GM19438 (cell line): ENCODE measurements at regions not wholly inside any gene's neighbourhood (a gene's known extent, or its start where the extent isn't known, plus 50 kb on each side); places are given as distances from the start of the nearest gene placed in this dataset.

Experiments used
- ATAC-seq: cut with Tn5 transposase; IDR thresholded peaks from one replicate; pipeline ENCODE4 v1.9.1; 2021; ENCODE audit warnings: low read depth; ENCODE audit not compliant: unreplicated experiment

DNA sequence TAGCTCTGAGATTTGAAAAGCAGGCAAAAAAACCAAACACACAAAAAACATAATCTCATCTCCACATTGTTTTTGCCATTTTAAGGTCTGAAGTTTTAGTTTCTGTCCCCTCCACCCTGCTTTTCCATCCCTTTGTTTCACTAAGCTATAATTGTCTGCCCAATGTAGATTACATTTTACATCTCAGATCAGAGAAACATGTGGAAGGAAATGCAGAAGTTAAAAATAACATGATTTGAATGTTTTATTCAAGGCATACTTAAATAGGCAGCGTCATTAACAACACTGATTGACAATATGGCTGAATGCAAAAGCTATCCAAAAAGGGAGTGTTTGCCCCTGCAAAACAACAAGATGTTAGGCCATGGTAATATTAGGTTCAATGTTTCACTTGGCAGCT, 448.1 kb upstream of the ZNF385D start:
- ATAC-seq: no peak

DNA sequence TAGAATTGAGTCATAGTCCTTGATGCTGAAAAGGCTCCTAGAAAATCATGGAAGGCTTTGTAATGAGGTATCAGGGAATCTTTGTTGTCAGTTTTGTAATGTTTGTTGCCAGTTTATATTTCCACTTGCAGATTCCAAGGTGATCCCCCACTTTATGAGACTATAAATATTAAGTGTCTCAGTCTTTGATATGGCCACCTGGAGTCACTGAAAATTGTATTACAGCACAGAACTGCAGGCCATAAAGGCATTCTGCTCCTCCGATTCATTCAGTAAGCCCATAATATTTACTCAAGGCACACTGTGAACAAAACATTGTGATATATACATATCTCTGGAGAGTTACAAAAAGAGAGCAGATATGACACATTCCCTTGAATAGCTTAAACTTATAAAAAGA, 457.8 kb upstream of the ZNF385D start:
- no peak for ATAC-seq

- no peak for ATAC-seq
Observed at GRCh38 chr3:22209578-22209977, 458.6 kb upstream of the ZNF385D start.

DNA sequence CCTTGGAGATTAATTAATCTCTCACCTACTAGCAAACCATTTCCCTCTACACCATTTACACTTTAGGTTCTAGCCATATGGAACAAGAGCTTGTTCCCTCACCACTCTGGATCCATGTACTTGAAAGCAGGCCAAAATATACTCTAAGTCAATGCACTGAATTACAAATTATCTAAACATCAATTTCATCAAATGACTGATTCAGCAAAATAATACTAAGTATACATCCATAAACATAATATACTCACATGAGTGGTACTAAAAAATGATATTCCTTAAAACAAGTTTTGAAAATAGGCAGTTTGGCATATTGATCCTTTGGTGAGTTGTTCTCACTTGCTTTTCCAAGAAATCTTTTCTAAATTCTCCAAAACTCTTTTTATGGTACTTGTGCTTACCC, 459.7 kb upstream of the ZNF385D start:
- no peak for ATAC-seq

- no peak for ATAC-seq
Observed at GRCh38 chr3:22216601-22217000, 465.6 kb upstream of the ZNF385D start.

DNA sequence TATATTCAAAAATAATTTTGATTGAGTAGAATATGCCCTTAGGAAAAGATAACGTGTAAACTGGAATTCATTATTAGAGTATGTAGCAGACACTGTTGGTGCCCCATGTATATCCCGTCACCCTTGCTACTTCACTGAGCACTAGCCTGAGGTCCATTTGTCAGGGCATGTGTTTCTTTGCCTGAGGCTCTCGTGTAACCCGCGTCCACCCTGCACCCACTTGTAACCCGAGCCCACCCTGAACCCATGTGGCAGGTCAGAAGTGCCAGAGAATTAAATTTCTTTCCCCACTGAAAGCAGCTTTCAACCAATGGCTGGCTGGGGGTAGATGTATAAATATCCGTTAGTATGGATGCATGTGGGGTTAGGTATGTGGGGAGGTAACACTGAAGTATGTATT, 474.2 kb upstream of the ZNF385D start:
- ATAC-seq: no peak

- ATAC-seq: no peak
Observed at GRCh38 chr3:22228705-22229104, 477.7 kb upstream of the ZNF385D start.

DNA sequence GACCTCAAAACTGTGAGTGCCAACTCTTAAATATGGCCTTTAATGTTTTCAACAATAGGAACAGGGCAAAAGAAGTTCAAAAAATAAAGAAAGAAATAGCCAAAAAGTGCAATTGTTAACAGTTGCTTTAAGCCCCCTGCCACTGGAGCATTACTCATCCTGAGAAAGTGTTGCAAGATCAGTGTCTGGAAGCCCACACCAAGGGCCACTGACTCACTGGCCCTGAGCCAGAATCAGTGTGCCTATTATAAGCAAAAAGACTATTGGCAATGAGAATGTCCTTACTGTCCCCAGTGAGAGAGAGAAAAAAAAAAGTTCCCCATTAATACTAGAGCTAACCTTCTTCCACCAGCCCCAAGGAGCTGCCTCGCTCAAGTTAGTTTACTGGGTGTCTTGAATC, 480.1 kb upstream of the ZNF385D start:
- no peak for ATAC-seq

- ATAC-seq: peak; percentile 65
Observed at GRCh38 chr3:22236490-22237270, 485.7 kb upstream of the ZNF385D start.

DNA sequence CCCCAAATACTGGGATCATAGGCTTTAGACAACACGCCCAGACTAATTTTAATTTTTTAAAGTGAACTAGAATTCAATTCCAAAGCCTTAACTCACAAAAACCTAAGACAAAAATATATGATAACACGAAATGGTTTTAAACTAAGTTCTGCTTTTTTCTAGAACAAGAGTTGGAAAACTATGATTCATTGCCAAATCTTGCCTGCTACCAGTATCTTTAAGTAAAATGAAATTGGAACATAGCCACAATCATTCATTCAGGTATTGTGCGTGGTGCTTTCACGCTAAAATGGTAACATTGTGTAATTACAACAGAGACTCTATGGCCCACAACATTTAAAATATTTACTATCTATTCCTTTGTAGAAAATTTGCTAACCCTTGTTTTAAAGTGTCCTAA, 488.0 kb upstream of the ZNF385D start:
- ATAC-seq: no peak

- ATAC-seq: no peak
Observed at GRCh38 chr3:22241110-22241509, 490.1 kb upstream of the ZNF385D start.

GRCh38 chr3:22244761-22245521, 493.9 kb upstream of the ZNF385D start:
- no peak for ATAC-seq

GRCh38 chr3:22245811-22246583, 495.0 kb upstream of the ZNF385D start:
- no peak for ATAC-seq

GRCh38 chr3:22249658-22250057, 498.6 kb upstream of the ZNF385D start:
- no peak for ATAC-seq

DNA sequence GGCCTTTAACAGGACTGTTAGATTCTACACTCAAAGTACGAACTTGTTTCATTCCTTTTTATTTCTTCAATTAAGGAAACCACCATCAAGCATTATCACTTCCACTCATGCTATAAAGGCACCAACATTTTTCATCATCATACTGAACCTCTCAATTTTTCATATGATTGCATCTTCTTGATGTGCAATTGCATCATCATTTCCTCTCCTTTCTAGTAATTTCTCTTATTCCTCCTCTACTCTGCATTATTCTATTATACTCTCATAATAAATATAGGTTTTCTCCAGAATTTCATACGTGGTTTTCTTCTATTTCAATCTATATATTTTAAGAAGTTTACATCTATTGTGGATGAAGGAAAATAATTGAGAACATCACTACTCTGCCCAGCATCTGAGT, 506.2 kb upstream of the ZNF385D start:
- ATAC-seq: no peak

- ATAC-seq: no peak
Observed at GRCh38 chr3:22262386-22262785, 511.4 kb upstream of the ZNF385D start.

- no peak for ATAC-seq
Observed at GRCh38 chr3:22263042-22263441, 512.0 kb upstream of the ZNF385D start.

DNA sequence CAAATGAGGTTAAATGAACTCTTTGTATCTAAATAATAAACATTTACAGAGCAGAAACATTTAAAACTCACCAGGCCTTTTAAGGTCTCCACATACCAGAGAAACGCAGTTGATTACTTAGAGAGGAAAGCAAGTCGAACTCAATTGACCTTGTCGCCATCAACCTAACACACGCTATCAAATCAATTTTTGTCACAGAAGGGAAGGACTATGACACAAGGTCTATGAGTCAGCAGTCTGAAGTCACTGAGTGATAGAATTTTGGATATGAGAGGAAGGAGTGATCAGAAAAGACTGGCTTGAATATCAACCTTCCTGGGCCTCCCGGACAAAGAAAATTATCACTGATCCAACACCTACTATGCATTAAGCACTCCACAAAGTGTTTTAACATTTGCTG, 514.4 kb upstream of the ZNF385D start:
- ATAC-seq: no peak

DNA sequence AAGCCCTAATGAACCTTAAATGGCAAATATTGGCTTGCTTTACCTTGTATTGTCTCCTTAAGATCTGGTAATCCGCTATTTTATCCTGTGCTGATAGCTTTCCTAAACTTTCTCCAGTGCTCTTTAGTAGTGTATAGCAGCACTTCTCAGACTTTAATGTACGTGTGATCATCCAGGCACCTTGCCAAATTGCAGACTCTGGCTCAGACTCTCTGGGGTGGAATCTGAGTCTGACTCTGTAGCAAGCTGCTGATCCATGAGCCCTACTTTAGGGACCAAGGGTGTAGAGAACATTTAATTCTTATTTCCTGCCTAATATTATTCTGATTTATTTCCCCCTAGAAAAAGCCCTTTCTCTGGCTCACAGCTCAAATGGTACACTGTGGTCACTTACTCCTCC, 518.8 kb upstream of the ZNF385D start:
- no peak for ATAC-seq

DNA sequence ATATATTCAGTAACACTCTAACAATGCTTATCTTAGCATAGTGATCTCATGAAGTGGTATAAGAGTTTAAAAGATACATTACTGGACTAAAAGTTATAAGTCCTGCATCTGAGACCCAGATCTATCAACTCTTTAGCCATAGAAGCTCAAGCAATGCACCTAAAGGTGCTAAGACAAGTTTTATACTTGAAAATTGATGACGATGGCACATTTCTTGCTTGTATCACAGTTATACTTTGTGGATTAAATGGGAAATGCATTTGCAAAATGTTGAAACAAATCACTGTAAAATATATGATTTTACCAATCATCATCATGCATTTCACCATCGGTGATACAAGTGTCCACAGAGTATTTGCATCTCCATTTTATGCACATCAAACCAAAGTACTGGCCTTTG, 525.3 kb upstream of the ZNF385D start:
- no peak for ATAC-seq

DNA sequence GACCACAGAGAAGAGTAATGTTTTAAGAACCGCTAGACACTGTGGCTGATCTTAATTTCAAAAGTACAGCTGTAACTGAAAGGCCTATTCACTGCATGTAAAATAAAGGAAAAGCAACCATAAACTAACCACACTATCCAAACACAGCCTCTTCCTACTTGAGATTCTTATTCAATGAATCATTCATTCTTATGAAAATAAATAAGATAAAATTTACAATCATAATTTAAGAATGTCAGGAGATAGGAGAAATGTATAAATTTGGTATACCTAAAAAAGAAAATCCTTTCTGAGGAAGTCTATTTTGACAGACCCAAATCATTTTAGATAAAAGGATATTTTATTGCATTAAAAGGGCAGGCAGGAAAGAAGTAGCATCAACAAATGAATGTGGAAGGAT, 533.5 kb upstream of the ZNF385D start:
- no peak for ATAC-seq
